ENCODE measurements at regions not wholly inside any gene's neighbourhood (a gene's known extent, or its start where the extent isn't known, plus 50 kb on each side); places are given as distances from the start of the nearest gene placed in this dataset.
"Not testable (repeated sequence)": the region's sequence is repeated elsewhere in the genome, so short reads cannot be mapped to it uniquely, and the experiment has no call there.

- not testable (repeated sequence) for TF ChIP-seq POLR2A (IDR thresholded peaks at IDR 0.05; ENCODE audit: low read length); GATA1 (IDR thresholded peaks at IDR 0.05; ENCODE audit: low read depth, low read length)
These were observed 113.0 kb downstream of the NPIPB11 start for GRCh38 chr16:29293545-29293944.
